ENCODE measurements at regions not wholly inside any gene's neighbourhood (a gene's known extent, or its start where the extent isn't known, plus 50 kb on each side); places are given as distances from the start of the nearest gene placed in this dataset.
A peak's percentile ranks its signal among the peaks of the same experiment; 100 is the strongest.

DNA sequence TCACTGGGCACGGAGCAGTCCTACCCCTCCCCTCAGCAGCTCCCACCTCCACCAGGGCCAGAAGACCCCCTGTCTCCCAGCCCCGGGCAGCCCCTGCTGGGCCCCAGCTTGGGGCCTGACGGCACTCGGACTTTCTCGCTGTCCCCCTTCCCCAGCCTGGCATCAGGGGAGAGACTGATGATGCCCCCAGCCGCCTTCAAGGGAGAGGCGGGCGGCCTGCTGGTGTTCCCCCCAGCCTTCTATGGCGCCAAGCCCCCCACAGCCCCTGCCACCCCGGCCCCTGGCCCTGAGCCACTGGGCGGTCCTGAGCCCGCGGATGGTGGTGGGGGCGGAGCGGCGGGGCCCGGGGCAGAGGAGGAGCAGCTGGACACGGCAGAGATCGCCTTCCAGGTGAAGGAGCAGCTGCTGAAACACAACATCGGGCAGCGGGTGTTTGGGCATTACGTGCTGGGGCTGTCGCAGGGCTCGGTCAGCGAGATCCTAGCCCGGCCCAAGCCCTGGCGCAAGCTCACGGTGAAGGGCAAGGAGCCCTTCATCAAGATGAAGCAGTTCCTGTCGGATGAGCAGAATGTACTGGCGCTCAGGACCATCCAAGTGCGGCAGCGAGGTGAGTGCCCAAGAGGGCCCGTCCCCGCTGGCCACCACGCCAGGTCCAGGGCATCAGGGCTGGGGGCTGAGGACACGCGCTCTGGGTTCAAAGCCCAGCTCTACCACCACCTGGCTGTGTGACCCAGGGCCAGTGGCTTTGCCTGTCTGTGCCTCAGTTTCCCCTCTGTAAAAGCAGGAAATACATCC, 58.6 kb downstream of the PHETA1 start:
- DNase-seq: no peak

DNA sequence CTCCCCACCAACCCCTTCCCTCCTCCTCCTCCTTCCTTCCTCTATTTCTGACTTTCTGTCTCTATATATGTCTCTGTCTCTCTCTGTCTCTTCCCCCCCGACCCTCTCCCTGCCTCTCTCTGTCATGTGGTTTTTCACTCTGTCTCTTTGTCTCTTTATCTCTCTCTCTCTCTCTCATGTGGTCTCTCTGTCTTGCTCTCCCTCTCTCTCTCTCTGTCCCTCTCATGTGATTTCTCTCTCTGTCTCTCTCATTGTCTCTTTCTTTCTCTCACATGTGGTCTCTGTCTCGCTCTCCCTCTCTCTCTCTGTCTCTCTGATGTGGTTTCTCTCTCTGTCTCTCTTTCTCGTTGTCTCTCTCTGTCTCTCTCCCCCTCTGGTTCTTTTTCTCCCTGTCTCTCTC, 59.3 kb downstream of the PHETA1 start:
- no peak for DNase-seq

DNA sequence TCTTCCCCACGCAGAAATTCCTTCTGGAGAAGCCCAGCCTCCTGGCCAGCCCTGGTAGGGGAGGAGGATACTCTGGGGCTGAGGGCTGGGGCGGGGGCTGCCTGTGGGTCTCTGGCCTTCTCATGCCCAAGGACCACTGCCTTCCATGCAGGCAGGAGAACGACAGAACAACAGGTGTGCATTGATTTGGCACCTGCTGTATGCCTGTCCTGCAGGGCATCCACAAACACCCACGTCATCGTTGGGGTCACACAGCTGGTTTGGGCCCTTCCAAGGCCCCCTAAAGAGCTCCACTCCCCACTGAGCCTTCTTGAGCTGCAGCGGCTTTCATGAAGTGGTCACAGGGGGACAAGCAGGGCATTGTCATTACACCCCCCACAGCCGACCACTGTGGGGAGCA, 60.4 kb downstream of the PHETA1 start:
- DNase-seq: no peak

DNA sequence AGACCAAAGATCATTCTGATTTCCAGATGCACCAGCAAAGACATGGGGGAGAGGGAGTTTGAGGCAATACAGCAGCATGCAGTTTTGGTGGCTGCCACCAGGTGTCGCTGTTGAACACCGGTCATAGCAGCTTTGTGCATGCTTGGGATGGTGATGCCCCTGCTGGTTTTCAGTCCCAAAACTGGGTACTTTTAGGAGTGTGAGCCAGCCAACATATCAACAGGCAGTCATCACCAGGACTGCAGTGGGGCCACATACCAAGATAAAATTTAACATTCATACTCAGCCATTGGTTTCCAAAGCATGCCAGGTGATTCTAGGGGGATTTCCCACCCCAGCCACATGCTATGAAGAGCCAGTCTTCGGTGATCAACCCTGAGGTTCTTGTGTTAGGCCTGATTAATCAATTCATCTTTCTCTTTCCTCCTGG, 64.2 kb downstream of the PHETA1 start:
- DNase-seq: no peak

DNA sequence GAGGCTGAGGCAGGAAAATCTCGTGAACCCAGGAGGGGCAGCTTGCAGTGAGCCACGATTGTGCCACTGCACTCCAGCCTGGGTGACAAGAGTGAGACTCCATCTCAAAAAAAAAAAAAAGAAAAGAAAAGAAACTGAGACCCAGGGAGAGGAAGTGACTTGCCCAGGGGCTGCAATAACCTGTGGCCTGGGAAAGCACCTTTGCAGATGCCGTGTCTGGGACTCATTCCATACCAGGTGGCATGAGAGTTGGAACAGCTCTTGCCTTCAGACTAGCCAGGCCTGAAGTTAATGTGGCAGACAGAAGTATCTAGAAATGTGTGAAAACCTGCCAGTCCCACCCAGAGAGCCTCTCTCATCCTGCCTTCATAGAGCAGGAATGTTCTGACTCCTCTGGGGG, 65.4 kb downstream of the PHETA1 start:
- DNase-seq: no peak

DNA sequence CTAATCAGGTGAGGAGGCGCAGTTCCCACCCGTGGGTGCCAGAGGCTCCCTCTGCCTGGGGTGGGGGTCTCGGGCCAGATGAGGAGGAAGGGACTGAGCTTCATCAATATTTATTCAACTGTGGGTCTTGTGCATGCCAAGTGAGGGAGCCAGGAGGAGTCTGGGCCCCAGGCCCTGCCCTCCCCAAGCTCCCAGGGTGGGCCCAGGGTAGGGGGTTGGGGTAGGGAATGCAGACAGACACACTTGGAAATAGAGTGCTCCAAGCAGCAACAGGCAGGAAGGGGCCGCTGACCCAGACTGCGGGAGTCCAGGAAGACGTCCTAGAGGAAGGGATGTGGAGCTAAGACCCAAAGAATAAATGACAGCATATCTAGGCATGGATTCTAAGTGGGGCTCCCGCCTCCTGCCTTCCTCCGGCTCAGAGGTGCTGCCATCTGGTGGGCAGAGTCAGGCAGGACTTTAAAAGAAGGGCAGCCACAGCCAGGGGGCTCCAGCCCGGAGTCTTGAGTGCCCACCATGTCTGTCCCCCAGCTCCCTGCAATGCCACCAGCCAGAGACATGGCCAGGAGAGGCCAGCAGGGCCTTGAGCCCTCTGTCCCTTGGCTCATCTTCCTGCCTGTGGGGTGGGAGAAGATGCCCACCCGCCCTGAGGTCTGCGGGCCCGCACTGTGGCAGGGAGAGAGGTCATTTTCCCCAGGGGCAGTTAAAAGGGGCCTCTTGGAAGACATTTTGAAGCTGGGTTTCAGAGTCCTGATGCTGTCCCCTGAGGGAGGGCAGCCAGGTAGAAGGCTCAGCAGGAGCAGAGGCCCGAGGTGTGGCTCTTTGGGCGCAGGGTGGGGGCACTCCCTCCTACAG, 70.1 kb downstream of the PHETA1 start:
- DNase-seq: peak in 1 of 2 donors; percentile 3

DNA sequence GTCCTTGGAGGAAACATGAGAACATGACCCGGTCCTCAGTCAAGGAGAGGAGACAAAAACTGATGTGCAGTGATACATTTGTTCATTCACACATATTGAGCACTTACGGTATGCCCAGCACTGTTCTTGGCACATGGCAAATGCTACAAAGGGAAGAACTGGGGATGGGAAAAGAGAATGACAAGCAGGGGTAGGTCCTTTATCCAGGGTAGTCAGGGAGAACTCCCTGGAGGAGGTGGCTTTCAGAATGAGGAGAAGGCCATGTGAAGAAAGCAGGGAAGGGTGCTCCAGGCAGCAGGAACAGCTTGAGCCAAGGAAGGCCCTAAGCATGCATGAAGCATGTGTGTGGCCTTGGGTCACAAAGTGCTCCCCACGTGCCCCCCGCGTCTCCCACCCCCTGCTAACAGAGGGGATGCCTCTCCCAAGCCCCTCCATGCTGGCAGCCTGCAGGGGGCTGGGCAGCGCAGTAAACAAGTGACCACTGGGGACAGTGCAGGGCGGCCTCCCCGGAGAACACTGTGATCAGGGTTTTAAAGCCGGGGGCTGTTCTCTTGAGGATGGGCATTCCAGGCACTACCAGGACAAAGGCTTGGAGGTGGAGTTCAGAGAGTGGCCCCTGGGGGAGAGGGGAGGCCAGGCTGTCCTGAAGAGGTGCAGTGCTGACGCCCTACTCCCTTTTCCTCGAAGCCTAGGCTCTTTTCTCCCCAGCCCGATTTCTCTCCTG, 71.0 kb downstream of the PHETA1 start:
- no peak for DNase-seq

DNA sequence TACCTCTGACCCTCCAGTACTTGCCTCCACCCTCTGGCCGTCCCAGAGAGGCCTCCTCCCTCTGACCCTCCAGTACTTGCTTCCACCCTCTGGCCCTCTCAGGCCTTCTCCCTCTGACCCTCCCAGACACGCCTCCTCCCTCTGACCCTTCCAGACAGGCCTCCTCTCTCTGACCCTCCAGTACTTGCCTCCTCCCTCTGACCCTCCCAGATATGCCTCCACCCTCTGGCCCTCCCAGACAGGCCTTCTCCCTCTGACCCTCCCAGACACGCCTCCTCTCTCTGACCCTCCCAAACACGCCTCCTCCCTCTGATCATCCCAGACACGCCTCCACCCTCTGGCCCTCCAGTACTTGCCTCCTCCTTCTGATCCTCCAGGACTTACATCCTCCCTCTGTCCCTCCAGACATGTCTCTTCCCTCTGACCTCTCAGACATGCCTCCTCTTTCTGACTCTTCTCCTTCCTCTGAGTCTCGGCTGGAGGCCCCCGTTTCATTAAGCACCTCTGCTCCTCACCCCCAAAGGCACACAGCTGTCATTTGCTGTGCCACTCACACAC, 71.9 kb downstream of the PHETA1 start:
- no peak for DNase-seq

DNA sequence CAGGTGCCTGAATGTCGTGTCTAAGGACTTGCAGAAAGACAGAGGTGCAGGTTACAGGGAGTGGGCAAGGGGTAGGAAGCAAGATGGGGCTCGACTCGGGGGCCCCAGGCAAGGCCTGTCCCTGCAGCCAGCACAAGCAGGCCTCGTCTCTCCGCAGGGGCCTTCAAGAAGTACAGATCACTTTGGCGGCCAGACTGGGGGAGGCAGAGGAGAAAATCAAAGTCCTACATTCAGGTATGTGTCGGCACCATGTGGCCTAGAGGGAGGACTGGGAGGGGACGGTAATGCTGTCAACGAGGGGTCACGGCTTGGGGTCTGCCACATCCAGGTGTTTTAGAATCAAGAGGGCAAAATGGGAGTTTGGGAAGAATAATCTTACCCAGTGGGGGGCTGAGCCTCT, 73.7 kb downstream of the PHETA1 start:
- DNase-seq: no peak

DNA sequence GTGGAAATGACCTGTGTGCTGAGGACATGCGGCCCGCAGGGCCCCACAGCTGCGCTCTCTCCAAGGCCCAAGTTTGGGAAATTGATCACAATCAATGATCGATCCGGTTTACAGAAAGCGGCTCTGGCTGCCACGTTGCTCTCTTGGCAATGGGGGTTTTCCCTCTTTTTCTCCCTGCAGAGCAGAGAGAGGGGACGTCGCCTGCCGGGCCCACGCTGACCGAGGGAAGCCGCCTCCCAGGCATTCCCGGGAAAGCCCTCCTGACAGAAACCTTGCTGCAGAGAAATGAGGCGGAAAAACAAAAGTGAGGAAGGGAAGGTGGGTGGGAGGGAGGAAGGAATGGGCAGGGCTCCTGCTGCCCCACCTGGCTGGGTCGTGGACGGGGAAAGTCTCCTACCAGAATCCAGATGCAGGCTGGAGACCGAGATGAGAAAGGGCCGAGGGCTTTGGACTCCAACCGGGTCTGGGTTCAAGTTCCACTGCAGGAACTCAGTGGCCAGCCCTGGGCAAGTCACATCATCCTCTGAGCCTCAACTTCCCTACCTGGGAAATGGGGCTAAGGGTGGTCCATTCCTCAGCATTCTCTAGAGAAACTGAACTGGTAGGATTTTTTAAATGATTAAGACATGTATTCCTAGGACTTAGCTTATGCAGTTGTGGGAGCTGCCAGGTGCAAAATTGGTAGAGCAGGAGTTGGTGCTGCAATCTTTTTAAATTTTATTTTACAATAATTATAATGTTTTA, 75.5 kb downstream of the PHETA1 start:
- DNase-seq: no peak

DNA sequence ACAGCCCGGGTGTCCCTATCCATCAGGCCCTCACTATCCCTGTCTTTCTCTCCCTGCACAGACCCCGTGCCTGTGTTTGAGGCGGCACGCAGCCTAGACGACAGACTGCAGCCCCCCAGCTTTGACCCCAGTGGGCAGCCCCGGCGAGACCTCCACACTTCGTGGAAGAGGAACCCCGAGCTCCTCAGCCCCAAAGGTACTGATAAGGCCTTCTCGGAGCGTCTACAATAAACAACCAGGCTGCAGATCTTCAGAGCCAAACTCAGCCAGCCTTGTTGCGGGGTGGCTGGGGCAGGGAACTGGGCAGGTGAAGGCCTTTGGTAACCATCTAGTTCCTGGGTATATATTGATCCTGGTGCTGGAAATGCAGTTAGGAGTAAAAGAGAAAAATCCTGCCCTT, 77.5 kb downstream of the PHETA1 start:
- no peak for DNase-seq

DNA sequence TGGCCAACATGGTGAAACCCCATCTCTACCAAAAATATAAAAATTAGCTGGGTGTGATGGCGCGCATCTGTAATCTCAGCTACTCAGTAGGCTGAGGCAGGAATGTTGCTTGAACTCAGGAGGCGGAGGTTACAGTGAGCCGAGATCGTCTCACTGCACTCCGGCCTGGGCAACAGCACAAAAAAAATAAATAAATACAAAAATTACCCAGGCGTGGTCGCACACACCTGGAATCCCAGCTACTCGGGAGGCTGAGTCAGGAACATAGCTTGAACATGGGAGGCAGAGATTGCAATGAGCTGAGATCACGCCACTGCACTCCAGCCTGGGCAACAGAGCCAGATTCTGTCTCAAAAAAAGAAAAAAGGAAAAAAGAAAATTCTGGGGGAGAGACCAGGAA, 80.1 kb downstream of the PHETA1 start:
- DNase-seq: no peak

DNA sequence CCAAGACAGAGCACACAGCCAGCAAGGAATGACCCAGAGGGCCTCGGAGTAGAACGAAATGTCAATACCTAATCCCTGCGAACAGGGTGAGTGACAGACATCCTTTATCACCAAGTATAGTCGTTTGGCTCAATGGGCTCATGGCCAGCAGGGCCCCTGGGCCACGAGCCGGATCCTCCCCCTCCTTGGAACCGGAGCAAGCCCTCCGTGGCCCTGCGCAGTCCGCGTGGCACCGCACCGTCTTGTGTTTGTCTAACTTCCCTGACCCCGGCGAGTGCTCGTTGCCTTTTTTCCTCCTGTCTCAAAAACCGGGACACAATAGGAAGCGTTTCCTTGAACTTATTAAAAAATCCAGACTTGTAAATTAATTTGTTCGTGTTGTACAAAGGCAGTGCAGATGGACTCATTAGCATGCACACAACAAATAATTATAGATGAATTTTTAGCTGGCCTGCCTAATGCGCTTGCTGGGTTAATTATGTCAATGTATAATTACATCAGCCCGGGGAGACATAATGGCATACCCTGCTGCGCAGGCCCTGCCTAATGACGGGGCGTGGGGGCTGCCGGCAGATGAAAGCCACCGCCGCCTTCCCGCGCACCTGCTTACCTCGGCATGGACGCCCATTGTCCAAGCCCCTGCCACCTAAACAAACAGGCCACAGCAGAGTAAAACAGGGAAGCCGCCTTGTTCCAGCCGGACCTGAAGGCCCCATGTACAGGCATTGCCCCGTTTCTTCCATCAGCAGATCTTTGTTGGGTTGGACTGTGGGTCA, 81.6 kb downstream of the PHETA1 start:
- no peak for DNase-seq

DNA sequence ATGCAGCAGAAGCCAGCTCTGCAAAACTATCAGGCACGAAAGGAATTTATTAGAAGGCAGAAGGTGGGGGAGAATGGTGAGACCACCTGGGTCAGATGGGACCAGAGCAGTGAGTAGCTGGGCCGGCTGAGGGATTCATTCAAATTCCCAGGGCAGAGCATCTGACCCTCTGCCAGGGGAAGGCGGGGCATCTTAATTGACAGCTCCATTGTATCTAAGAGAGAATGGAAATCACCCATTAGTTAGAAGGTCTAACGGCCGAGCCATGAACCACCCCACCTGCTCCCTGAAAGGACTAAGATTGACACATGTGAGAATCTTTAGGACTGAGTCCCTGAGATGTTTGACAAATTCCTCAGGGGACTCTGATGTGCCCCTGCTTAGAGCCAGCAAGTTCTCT, 83.7 kb downstream of the PHETA1 start:
- DNase-seq: no peak

DNA sequence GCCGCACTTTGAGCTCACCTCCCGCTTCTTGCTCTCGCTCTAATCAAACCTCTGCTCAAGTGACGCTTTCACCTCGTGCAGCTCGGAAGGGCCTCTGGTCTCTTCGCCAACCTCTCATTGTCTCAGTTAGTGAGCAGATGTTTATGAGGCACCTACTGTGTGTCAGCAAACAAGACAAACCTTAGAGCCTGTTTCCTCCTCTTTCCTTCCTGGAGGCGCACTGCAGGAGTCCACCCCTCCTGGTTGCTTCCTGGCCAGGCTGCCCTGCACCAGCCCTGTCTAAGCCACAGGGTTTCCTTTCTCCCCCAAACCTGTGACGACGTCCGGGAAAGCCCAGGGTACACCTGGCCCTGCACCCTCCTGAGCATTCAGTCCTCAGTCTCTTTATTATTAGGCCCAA, 84.2 kb downstream of the PHETA1 start:
- DNase-seq: no peak

DNA sequence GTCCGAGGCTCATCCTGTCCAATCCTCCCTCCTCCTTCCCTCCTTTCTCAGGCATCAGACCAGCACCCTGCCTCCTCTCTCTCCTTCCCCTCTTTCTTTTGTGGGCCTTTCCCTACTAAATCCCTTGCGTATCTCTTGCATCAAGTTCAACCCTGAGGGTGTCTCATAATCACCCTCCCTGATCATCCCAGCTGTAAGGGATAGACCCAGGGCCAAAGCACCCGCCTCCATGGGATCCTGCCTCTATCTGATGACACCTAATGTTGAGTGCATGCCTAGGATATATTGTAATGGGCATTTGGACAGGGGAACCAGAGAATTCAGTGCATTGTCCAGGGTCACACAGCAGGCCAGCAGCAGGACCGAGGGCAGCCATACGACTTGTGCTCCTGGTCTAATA, 84.9 kb downstream of the PHETA1 start:
- DNase-seq: no peak

DNA sequence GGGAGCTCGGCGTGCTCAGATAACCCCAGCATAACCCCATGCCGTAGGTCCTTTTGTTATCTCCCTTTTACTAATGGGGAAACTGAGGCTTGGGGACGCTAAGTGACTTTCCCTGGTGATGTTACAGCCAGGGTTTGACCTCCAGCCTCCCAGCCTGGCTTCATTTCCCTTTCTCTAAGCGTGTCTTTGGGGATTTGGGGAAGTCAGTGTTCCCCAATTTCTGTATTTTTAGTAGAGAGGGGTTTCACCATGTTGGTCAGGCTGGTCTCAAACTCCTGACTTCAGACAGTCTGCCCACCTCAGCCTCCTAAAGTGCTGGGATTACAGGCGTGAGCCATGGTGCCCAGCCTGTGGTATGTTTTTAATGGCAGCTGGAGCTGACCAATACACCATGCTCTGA, 85.4 kb downstream of the PHETA1 start:
- no peak for DNase-seq

DNA sequence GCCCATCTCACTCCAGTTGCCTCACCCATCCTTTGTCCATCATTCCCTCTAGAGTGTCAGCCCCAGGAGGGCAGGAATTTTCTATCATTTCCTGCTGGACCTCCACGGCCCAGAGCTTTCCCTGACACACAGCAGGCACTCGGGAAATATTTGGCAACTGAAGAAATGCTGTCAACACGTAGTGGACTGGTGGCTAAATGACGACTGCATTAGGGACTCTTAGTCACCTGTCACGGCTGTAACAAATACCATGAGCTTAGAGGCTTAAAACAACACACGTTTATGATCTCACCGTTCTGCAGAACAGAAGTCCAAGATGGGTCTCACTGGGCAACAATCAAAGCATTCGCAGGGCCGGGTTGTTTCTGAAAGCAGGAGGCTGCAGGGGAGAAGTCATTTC, 91.3 kb downstream of the PHETA1 start:
- DNase-seq: no peak

DNA sequence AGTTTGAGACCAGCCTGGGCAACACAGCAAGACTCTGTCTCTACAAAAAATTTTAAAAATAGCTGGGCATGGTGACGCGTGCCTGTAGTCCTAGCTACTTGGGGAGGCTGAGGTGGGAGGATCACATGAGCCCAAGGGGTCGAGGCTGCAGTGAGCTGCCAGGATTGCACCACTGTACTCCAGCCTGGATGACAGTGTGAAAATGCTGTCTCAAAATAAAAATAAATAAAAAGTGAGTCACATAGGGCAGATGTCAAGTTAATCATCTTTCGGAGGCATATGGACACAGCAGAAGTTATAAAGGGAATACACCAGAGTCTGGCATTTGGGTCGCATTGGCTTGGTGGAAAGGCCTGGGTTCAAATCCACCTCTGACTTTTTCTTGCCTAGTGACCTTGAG, 92.7 kb downstream of the PHETA1 start:
- DNase-seq: no peak

DNA sequence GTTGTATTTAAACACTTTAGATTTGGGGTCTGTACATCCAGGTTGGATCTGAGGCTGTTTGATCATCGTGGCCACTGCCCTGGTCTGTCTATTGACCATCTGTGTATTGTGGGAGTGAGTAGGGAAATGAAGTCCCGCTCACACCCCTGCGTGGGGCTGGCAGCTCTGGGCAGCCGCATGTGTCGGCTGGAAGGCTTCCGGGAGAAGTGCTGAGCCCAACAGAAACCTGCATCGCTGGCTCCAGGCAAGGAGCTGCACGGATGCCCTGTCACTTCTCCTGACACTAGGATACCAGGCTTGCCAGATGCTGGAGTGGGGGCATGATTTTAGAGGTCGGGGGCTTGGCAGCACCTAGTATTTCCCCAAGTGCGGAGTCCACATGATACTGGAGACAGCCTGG, 93.6 kb downstream of the PHETA1 start:
- DNase-seq: no peak

DNA sequence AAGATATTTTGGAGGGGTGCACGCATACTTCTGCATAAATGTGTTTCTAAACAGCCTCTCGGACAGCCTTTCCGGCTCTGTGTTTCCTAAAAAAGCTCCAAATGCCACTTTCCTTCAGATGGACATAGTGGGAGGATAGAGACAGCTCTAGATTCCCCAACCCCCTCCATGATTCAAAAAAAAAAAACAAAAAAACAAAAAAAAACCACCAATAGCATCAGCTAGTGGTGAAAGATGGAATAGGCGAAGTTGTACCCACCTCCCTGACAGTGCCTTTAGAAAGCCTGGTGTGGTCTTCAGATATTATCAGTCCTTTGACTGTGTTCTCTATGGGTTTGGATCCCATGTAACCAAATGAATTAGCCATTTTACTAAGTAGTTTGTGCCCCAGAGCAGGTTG, 94.1 kb downstream of the PHETA1 start:
- DNase-seq: no peak
